Activated CD4-positive, alpha-beta T cell treated with anti-CD3 and anti-CD28 coated beads, Interleukin-10, Interleukin-2, amounts not matched to agents 100 ng/mL and 50 ng/mL, durations not matched to agents 16 hours and 8 hours (primary cell): ENCODE measurements at regions not wholly inside any gene's neighbourhood (a gene's known extent, or its start where the extent isn't known, plus 50 kb on each side); places are given as distances from the start of the nearest gene placed in this dataset.

ENCODE experiments used
- DNase-seq: peaks from one replicate; pipeline ENCODE4 v3.0.0-alpha.2; 2020

DNA sequence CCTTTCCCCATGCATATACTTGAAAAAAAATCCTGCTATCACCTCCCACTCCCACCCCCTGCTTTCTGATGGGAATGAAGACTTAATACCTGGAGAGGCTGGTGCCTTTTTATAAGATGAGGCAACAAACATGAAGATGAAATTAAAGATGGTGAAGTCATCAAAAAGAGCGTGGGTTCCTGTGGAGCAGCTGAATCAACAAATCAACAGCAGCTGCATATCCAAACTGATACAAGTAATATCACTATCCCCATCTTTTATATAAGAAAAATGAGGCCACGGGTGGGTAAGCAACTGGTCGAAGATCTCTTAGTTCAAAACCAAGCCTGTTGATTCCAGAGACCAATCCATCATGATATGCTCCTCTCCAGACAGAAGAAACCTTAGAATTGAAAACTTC lies 268.5 kb downstream of the ENC1 start:
- no peak for DNase-seq

DNA sequence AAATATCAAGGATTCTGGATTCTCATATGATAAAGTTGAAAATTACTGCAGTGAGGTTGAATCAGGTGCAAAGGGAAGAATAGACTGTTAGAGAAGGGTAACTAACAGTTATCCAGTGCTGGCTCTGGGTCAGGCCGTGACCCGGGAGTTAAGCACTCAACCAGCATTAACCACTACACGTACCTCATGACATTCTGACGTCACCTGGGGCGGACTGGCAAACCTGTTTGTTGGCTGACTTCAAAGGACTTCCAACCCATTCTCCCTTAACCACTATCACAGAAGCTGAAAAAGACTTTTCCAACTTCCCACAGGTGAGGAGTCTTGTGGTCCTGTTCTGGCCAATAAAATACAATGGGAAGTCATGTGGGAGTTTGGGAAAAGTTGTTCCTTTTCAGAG lies 268.9 kb downstream of the ENC1 start:
- no peak for DNase-seq

DNA sequence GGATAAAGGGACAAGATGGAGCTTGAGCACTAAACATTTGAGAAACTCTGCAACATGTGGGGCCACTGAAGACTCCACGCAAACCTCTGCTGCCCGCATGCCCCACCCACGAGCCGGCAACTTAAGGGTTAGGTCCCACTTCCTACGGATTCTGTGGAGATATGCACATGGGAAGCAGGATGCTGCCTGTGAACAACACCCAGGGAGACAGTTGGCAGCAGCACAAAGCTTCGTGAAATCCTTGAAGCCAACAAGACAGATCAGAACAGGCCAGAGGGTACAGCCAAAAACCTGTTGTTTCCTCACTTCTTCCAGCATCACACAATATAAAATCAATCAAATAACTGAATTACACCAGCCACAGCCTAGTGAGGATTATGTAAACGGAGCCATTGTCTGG lies 270.4 kb downstream of the ENC1 start:
- DNase-seq, result no peak

DNA sequence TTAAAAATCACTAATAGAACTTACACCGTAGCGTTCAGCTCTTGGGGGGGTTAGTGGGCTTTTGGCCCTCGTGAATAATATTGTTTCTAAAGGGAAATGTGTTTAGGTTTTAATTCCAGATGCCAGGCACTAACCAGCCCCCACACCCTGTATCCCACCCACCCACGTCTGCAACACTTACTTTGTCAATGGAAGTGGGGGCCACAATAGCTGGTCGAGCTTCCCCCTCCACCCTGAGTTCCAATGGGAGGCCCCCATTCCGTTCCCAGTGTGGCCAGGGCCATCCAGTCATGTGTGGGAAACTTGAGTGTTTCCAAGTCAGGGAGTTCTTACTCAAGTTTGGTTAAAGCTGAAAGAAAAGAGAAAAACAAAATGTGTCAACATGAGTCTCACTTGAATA lies 271.4 kb downstream of the ENC1 start:
- no peak for DNase-seq

GRCh38 chr5:74367934-74368333 lies 272.6 kb downstream of the ENC1 start:
- no peak for DNase-seq

GRCh38 chr5:74367241-74367733 lies 273.2 kb downstream of the ENC1 start:
- DNase-seq, result no peak

GRCh38 chr5:74365723-74366122 lies 274.8 kb downstream of the ENC1 start:
- DNase-seq, result no peak

DNA sequence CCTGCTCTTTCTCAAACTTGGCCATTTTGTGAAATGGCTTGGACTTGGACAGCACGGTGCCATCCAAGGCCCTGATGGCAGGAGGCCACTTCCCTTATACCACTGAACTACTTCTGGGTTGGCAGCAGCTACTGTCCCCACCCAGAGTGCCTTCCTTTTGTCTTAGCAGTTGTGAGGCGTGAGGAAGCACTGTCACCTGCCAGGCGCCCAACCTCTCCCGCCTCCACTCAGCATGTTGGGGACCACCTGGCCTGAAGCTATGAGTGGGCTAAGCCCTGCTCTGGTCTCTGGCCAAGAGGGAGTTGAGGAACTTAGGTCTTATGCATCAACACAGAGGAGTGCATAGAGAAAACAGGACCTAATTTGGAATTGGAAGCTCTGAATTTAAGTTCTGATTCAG lies 276.0 kb downstream of the ENC1 start:
- DNase-seq, result no peak

DNA sequence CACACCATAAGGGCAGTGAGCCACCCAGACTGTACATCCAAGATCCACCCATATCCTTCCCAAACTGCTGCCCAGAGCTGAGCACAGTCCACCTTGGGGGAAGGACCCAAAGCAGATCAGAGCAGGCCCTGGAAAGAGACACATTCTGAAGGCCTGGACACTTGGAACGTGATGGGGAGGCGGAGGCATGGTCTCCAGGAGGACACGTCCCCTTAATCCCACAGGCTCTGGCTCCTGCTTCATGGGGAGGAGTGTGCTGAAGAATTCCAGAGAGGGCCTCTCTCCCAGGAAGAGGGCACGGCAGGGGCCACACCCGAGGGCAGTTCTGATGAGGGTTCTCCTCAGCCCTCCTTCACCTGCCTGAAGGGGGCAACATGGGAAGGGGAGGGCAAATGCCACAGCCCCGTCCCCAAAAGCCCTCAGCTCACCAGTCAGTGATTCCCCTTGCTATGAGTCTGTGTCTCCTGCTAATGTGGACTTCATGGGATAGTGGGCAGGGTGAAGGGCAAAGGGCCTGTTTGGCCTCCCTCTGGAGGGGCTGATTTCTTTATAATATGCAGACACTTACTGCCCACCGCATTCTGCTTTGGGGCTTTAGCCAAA lies 276.8 kb downstream of the ENC1 start:
- DNase-seq, result no peak

GRCh38 chr5:74361406-74362358 lies 278.8 kb downstream of the ENC1 start:
- no peak for DNase-seq

- DNase-seq, result no peak
Observed at GRCh38 chr5:74360535-74361210, 279.9 kb downstream of the ENC1 start.

GRCh38 chr5:74357827-74358226 lies 282.7 kb downstream of the ENC1 start:
- DNase-seq, result no peak

DNA sequence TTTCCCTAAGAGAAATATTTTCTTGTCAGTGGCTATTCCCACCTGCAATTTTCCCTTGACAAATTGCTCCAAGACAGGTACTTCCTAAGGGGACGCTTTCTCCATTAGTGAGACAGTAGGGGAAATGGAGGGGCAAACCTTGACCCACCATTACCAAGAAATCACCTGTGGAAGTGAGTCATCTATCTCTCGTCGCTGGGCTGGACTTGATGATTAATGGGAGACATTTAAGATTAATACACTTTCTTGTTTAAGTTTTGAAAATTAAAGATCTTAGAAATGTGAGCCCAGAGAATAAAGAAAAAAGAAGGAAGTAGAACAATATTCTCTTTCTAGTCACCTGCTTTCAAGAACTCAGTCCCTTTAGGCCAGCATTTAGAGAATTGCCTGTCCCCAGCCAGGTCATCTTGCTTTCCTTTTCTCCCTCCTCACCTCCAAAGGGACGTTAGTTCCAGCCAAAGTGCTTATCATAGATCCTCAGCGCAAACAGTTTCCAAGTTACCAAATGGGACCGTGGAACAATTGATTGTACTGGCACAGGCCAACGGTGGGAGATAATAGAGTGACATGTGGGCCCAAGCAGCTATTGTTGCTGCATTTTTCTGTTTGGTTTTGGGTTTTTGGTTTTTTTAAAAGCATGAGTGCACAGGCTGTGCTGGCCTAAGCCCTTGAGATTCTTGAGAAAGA lies 284.4 kb downstream of the ENC1 start:
- no peak for DNase-seq

DNA sequence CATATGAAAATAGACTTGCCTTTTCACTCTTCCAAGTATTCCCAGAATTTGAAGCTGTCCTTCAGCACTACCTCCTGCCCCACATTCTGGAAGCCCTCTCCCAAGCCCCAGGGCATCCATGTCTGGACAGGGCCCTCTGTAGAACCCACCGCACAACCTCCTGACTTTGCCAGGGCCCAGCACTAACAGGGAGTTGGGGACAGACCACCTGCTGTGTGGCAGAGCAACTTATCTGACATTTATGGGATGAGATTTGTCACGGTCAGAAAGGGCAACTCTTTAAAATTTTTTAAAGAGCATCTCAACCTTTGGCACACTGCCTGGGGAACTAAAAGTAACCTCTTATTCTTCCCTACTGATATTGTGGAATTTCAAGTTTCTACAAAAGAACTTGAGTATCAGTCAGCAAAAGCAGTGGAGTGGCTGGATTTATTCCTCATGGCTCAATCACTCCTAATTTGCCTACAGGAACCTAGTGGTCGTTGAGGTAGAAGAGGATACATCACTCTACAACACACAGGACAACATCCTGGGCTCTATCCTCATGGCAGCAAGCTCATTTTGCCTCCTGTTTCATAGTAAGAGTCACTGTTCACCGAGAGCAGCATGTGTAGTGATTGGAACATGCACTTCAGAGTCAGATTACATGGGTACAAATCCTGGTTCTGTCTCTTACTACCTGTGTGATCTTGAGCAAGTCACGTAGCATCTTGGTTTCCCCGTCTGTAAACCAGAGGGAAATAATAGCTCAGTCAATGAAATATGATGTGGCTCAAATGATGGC lies 285.3 kb downstream of the ENC1 start:
- no peak for DNase-seq

- DNase-seq, result no peak
Observed at GRCh38 chr5:74352256-74352655, 288.3 kb downstream of the ENC1 start.

- DNase-seq, result no peak
Observed at GRCh38 chr5:74342948-74343682, 297.4 kb downstream of the ENC1 start.

- DNase-seq, result no peak
Observed at GRCh38 chr5:74342182-74342581, 298.3 kb downstream of the ENC1 start.

DNA sequence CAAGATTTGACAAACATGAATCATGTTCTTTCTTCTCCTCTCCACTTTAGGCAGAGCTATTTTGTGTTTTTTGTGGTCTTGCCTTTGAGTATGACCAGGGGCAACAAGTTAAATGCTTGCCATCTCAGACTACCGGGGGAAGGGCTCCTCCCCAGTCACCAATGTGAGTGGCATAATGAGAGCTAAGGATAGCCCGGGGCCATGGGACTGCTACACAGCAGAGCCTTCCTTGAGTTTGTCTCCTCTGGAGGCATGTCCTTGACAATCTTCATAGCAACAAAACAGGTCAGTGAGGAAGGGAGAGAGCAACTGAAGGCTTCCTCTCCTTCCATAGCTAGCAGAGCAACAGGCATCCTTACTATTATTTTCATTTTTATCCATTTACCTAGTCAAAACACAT lies 299.3 kb downstream of the ENC1 start:
- DNase-seq, result no peak

DNA sequence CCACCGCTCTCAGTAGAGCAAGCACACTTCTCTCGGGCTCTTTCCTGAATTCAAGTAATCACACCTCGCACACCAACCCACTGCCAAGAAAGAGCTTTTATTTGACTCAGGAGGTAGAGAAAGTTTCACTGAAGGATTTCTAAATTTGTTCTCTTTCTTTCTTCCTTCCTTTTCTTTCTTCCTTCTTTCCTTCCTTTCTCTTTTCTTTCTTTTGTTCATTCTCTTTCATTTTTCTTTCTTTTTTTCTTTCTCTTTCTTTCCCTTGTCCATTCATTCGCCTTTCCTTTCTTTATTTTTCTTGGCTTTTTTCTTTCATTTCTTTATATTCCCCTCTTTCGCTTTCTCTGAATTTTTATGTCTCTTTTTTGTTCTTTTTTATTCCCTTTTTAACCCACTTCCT lies 300.1 kb downstream of the ENC1 start:
- DNase-seq, result no peak

DNA sequence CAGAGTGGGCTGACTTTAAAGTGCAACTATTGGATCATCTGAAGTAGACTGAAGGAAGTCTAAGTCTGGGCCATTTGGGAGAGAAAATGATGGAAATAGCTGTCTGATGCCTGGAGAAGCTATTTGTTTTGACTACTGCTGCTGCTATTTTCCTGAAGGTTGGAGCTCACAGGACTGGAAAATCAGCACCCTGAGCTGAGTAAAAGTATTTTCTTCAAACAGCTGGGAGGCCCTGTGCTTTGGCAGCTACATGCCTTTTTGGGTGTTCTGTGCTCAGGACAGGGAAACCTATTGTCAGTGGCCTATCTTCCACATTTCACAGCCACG lies 302.6 kb downstream of the ENC1 start:
- no peak for DNase-seq

DNA sequence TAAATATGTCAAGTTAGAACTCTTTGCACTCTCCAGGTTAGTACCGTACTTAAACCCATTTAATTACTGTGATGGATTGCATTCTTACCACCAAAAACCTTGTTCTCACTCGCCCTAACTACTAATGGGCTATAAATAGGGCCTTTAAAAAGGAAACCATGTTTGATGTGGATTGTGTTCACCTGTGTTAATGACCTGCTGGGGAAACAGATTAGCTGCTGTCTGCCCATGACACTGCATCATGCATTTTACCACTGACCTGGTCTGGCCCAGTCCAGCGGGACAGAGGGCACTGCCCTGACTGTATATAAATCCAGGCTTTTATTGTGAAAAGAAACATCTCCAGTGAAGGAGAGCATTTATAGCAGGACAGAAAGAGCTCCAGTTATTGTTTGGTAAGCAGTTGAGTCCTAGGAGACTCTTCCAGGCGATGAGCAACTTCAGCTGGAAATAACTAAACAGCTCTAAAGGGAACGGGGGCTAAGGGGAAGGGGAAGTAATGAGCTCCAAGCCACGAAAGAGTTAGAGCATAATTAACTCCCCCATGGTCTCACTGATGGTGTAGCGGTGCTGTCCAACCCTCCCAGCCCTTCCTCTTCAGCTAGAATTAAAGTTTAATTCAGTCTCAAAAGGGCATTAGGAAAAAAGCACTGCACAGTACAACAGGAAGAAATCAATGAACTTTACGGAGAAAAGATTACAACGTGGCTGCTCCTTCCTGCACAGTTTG lies 303.1 kb downstream of the ENC1 start:
- no peak for DNase-seq
